RWPE2 (cell line): ENCODE measurements at regions not wholly inside any gene's neighbourhood (a gene's known extent, or its start where the extent isn't known, plus 50 kb on each side); places are given as distances from the start of the nearest gene placed in this dataset.

Experiments
- ATAC-seq: fragments of 200-7000 bp; cut with Tn5 transposase; 3 replicates; pipeline ENCODE4 v1.9.1; 2021; ENCODE audit warnings: low read depth
- DNase-seq: peaks from one replicate; pipeline ENCODE4 v3.0.0-alpha.2; 2020; ENCODE audit warnings: low spot score
- H3K27ac ChIP-seq: fragments of 450-650 bp; 2 replicates; pipeline ENCODE4 v1.5.1; 2017; ENCODE audit warnings: mild to moderate bottlenecking; ENCODE audit not compliant: poor library complexity, severe bottlenecking
- H3K27me3 ChIP-seq: fragments of 250-450 bp; sonication (Bioruptor Pico); 2 replicates; pipeline ENCODE4 v1.5.1; 2021; ENCODE audit warnings: mild to moderate bottlenecking, moderate library complexity; ENCODE audit not compliant: insufficient read depth, poor library complexity, severe bottlenecking
- H3K36me3 ChIP-seq: fragments of 250-450 bp; sonication (Bioruptor Pico); 2 replicates; pipeline ENCODE4 v1.5.1; 2020; ENCODE audit warnings: low read depth, mild to moderate bottlenecking, moderate library complexity
- H3K4me1 ChIP-seq: fragments of 250-450 bp; sonication (Bioruptor Pico); 2 replicates; pipeline ENCODE4 v1.5.1; 2021; ENCODE audit warnings: mild to moderate bottlenecking, moderate library complexity; ENCODE audit not compliant: insufficient read depth, poor library complexity, severe bottlenecking
- H3K4me3 ChIP-seq: fragments of 250-450 bp; sonication (Bioruptor Pico); 2 replicates; pipeline ENCODE4 v1.5.1; 2021; ENCODE audit warnings: mild to moderate bottlenecking, moderate library complexity; ENCODE audit not compliant: severe bottlenecking
- H3K9me3 ChIP-seq: fragments of 250-450 bp; sonication (Bioruptor Pico); 2 replicates; pipeline ENCODE4 v1.5.1; 2021; ENCODE audit warnings: mild to moderate bottlenecking, moderate library complexity; ENCODE audit not compliant: severe bottlenecking
- CTCF ChIP-seq: fragments of 450-650 bp; IDR thresholded peaks from one replicate; pipeline ENCODE4 v1.5.1; 2017; ENCODE audit warnings: mild to moderate bottlenecking, moderate library complexity; ENCODE audit not compliant: poor library complexity, severe bottlenecking

GRCh38 chr5:155485386-155485785 lies 471.8 kb downstream of the KIF4B start:
- H3K27ac ChIP-seq, result no peak overlapping the region
- H3K9me3 ChIP-seq, result no peaks in the 10 kb centered on the region
- no peak for ATAC-seq
- TF ChIP-seq CTCF, result no peak
- H3K4me3 ChIP-seq, result no peak overlapping the region
- no peaks in the 10 kb centered on the region for H3K27me3 ChIP-seq
- DNase-seq, result no peak
- no peaks in the 10 kb centered on the region for H3K36me3 ChIP-seq
- H3K4me1 ChIP-seq, result no peaks in the 10 kb centered on the region

GRCh38 chr5:155489949-155490348 lies 476.4 kb downstream of the KIF4B start:
- no peaks in the 10 kb centered on the region for H3K4me1 ChIP-seq
- DNase-seq (no peak), ATAC-seq (no peak)
- no peak overlapping the region for H3K4me3 ChIP-seq
- H3K27ac ChIP-seq, result no peak overlapping the region
- no peaks in the 10 kb centered on the region for H3K36me3 ChIP-seq
- no peak for TF ChIP-seq CTCF
- no peaks in the 10 kb centered on the region for H3K27me3 ChIP-seq
- no peaks in the 10 kb centered on the region for H3K9me3 ChIP-seq

- no peak for TF ChIP-seq CTCF
- no peak overlapping the region for H3K27ac ChIP-seq
- ATAC-seq (no peak), DNase-seq (no peak)
- H3K36me3 ChIP-seq, result no peaks in the 10 kb centered on the region
- H3K4me1 ChIP-seq, result no peaks in the 10 kb centered on the region
- no peaks in the 10 kb centered on the region for H3K9me3 ChIP-seq
- no peaks in the 10 kb centered on the region for H3K27me3 ChIP-seq
- no peak overlapping the region for H3K4me3 ChIP-seq
These were observed 478.6 kb downstream of the KIF4B start for GRCh38 chr5:155492191-155492590.

- ATAC-seq (0 out of 3 replicates have a peak, but pooled peaks have one; percentile 19), DNase-seq (no peak)
- Histone ChIP-seq H3K27ac (no peak overlapping the region), H3K4me1 (no peaks in the 10 kb centered on the region), H3K27me3 (no peaks in the 10 kb centered on the region), H3K9me3 (no peaks in the 10 kb centered on the region), H3K4me3 (no peak overlapping the region), H3K36me3 (no peaks in the 10 kb centered on the region)
- no peak for TF ChIP-seq CTCF
These were observed 491.1 kb downstream of the KIF4B start for GRCh38 chr5:155504606-155505005.

- no peak for TF ChIP-seq CTCF
- Histone ChIP-seq H3K36me3 (no peaks in the 10 kb centered on the region), H3K9me3 (no peaks in the 10 kb centered on the region), H3K27ac (no peak overlapping the region), H3K4me1 (no peaks in the 10 kb centered on the region), H3K27me3 (no peaks in the 10 kb centered on the region), H3K4me3 (no peak overlapping the region)
- no peak for ATAC-seq
- no peak for DNase-seq
These were observed 493.8 kb downstream of the KIF4B start for GRCh38 chr5:155507363-155507762.
